CD4-positive, alpha-beta memory T cell (primary cell): ENCODE measurements at regions not wholly inside any gene's neighbourhood (a gene's known extent, or its start where the extent isn't known, plus 50 kb on each side); places are given as distances from the start of the nearest gene placed in this dataset.
"Not testable (repeated sequence)": the region's sequence is repeated elsewhere in the genome, so short reads cannot be mapped to it uniquely, and the experiment has no call there.

ENCODE experiments used
- CTCF ChIA-PET: fragments of 350-600 bp; sonication (Branson Sonifier 250); formaldehyde crosslinking; loops from one replicate; lab custom pipeline; 2021; ENCODE audit warnings: inconsistent platforms; ENCODE audit not compliant: partially characterized antibody; lab: Charles Lee
- POLR2A ChIA-PET: fragments of 350-600 bp; sonication (Branson Sonifier 250); formaldehyde crosslinking; loops from one replicate; lab custom pipeline; 2021; ENCODE audit not compliant: partially characterized antibody; lab: Charles Lee
- DNase-seq, 5 donors: peaks; one replicate each; pipeline versions ENCODE4 v3.0.0 to v3.0.0-alpha.2; 2020 to 2022; ENCODE audit warnings: mixed read lengths in 1 of 5
- H3K27ac ChIP-seq: one replicate; pipeline ENCODE4 v1.7.0; 2013; ENCODE audit warnings: low read depth, low read length
- H3K27me3 ChIP-seq: 2 replicates; pipeline ENCODE4 v1.7.0; 2013; ENCODE audit warnings: mild to moderate bottlenecking, low read length, moderate library complexity; ENCODE audit not compliant: insufficient read depth
- H3K36me3 ChIP-seq: 2 replicates; pipeline ENCODE4 v1.7.0; 2013; ENCODE audit warnings: mild to moderate bottlenecking, low read length, moderate library complexity; ENCODE audit not compliant: insufficient read depth
- H3K4me1 ChIP-seq: 2 replicates; pipeline ENCODE4 v1.7.0; 2013; ENCODE audit warnings: mild to moderate bottlenecking, low read length, moderate library complexity; ENCODE audit not compliant: insufficient read depth
- H3K4me3 ChIP-seq, 2 donors: one replicate each; pipeline ENCODE4 v1.7.0; 2013; ENCODE audit warnings: low read length in 2 of 2, mild to moderate bottlenecking in 1 of 2
- H3K9me3 ChIP-seq, 2 donors: one replicate each; pipeline ENCODE4 v1.7.0; 2013; ENCODE audit warnings: low read length in 2 of 2, control low read depth in 1 of 2; ENCODE audit not compliant: control insufficient read depth in 1 of 2
- H3K27ac Mint-ChIP-seq, 7 donors: one replicate each; pipeline ENCODE4 v1.8.0; 2020 to 2021; ENCODE audit warnings: mixed read lengths in 7 of 7, mild to moderate bottlenecking in 6 of 7, inconsistent platforms in 3 of 7, moderate library complexity in 3 of 7
- H3K27me3 Mint-ChIP-seq, 2 donors: one replicate each; pipeline ENCODE4 v1.8.0; 2020 to 2021; ENCODE audit warnings: mixed read lengths in 2 of 2
- H3K36me3 Mint-ChIP-seq, 2 donors: one replicate each; pipeline ENCODE4 v1.8.0; 2020 to 2021; ENCODE audit warnings: mixed read lengths in 2 of 2, inconsistent platforms in 1 of 2, mild to moderate bottlenecking in 1 of 2
- H3K4me1 Mint-ChIP-seq, 4 donors: one replicate each; pipeline ENCODE4 v1.8.0; 2020 to 2021; ENCODE audit warnings: mixed read lengths in 4 of 4, mild to moderate bottlenecking in 1 of 4
- H3K4me3 Mint-ChIP-seq, 8 donors: one replicate each; pipeline ENCODE4 v1.8.0; 2020 to 2021; ENCODE audit warnings: mixed read lengths in 8 of 8, mild to moderate bottlenecking in 7 of 8, moderate library complexity in 6 of 8, inconsistent platforms in 3 of 8
- H3K9me3 Mint-ChIP-seq, 8 donors: one replicate each; pipeline ENCODE4 v1.8.0; 2020 to 2021; ENCODE audit warnings: mixed read lengths in 8 of 8, mild to moderate bottlenecking in 5 of 8, inconsistent platforms in 3 of 8, moderate library complexity in 1 of 8
- intact Hi-C: fragments of 100-400 bp; cut with micrococcal nuclease; formaldehyde crosslinking; loops from one replicate; pipeline ENCODE4 v1.15.1; 2023

DNA sequence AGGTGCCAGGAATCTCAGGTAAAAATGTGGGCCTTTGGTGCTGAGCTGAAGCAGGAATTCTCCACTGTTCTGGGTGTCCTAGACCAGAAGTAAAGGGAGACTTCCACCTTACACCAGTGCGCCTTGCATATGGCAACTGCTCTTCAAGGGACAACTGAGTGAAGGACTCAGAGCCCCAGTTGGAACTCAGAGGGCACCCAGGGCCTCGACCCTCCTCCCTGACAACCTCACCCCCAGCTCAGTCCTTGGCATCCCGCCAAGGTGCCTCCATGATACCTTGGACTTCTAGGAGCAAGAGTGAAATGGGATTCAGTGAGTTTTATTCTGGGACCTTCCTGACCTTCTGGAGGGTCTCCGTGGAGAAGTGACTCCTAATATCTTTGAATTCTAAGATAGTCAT is 140.3 kb downstream of the GPCPD1 start:
- ChIA-PET POLR2A (no interaction called here), CTCF (no interaction called here)
- peaks cover 20 to 21% of the 10 kb centered on the region in 2 donors for H3K27me3 Mint-ChIP-seq
- H3K4me1 Mint-ChIP-seq = no peaks in the 10 kb centered on the region
- no peaks in the 10 kb centered on the region for H3K9me3 ChIP-seq
- no peaks in the 10 kb centered on the region for H3K36me3 ChIP-seq
- H3K36me3 Mint-ChIP-seq = no peaks in the 10 kb centered on the region
- H3K4me3 ChIP-seq = no peak overlapping the region
- H3K27ac Mint-ChIP-seq = no peak overlapping the region
- no peaks in the 10 kb centered on the region for H3K9me3 Mint-ChIP-seq
- intact Hi-C loops = no loop called here
- H3K4me3 Mint-ChIP-seq = no peak overlapping the region
- no peaks in the 10 kb centered on the region for H3K4me1 ChIP-seq
- H3K27ac ChIP-seq = no peak overlapping the region
- no peaks in the 10 kb centered on the region for H3K27me3 ChIP-seq
- no peak for DNase-seq

DNA sequence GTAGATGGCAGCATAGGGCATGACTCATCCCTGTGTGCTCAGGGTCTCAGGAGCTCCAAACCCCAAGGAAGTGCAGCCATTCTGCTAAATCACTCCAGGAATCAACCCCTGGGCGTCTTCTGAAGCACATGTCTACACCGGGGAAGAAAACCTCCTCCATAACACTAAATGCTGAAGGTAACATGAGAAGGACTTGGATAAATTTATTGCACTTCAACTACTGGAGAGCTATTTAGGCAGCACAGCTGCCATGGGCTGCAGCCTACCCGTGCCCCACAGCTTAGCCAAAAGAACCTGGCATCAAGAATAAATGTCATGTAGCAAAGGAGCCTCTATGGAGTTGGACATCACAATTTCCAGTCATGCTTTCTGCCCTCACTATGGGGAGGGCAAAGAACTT is 141.7 kb downstream of the GPCPD1 start:
- Histone ChIP-seq H3K36me3 (no peaks in the 10 kb centered on the region), H3K4me1 (no peaks in the 10 kb centered on the region), H3K9me3 (no peaks in the 10 kb centered on the region), H3K27ac (no peak overlapping the region), H3K4me3 (no peak overlapping the region), H3K27me3 (no peaks in the 10 kb centered on the region)
- H3K9me3 Mint-ChIP-seq = peaks cover 0 to 3% (median 0%) of the 10 kb centered on the region in 8 donors
- H3K36me3 Mint-ChIP-seq = no peaks in the 10 kb centered on the region
- H3K4me3 Mint-ChIP-seq = no peak overlapping the region
- CTCF ChIA-PET = no interaction called here
- POLR2A ChIA-PET = no interaction called here
- DNase-seq = no peak
- no peaks in the 10 kb centered on the region for H3K4me1 Mint-ChIP-seq
- H3K27me3 Mint-ChIP-seq = peaks cover 25 to 28% of the 10 kb centered on the region in 2 donors
- H3K27ac Mint-ChIP-seq = no peak overlapping the region
- intact Hi-C loops = no loop called here

DNA sequence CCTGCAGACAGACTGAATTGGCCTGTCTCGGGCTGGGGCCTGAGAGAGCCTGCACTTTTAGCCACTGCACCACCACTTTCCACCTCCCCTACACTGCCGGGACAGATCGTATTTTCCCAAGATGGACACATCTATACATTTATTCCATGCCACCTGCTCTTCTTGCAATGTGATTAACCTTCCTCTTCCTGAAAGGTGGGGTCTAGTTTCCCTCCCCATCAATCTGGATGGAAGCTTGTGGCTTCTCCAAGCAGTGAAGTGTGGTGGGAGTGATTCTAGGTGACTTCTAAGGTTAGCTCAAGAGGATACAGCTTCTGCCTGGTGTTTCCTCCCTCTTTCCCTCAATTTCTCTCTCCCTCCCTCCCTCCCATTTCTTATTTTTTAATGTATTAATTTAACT is 143.7 kb downstream of the GPCPD1 start:
- intact Hi-C loops = no loop called here
- Histone ChIP-seq H3K27me3 (no peaks in the 10 kb centered on the region), H3K4me3 (no peak overlapping the region), H3K4me1 (no peaks in the 10 kb centered on the region), H3K27ac (no peak overlapping the region), H3K9me3 (no peaks in the 10 kb centered on the region), H3K36me3 (no peaks in the 10 kb centered on the region)
- POLR2A ChIA-PET = no interaction called here
- Mint-ChIP-seq H3K9me3 (peaks cover 0 to 3% (median 0%) of the 10 kb centered on the region in 8 donors), H3K27me3 (peaks cover 28% of the 10 kb centered on the region in 2 donors), H3K27ac (no peak overlapping the region), H3K36me3 (no peaks in the 10 kb centered on the region), H3K4me1 (no peaks in the 10 kb centered on the region), H3K4me3 (no peak overlapping the region)
- CTCF ChIA-PET = no interaction called here
- no peak for DNase-seq

DNA sequence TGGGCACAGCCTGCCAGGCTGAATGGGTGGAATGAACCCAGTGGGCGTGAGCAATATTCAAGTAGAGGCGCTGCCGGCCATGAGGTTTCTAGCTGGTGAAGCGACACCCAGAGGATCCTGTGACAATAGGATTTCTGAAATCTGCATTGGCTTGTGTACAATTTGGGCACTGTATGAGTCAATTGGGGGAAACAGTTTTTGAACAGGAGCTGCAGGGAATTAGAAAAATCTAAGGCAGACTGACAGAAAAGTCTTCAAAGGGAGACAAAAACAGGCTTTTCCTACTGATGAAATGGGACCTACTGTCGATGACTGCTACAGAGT is 145.2 kb downstream of the GPCPD1 start:
- POLR2A ChIA-PET = no interaction called here
- Histone ChIP-seq H3K4me3 (no peak overlapping the region), H3K27ac (no peak overlapping the region), H3K36me3 (no peaks in the 10 kb centered on the region), H3K9me3 (no peaks in the 10 kb centered on the region), H3K27me3 (no peaks in the 10 kb centered on the region), H3K4me1 (no peaks in the 10 kb centered on the region)
- H3K36me3 Mint-ChIP-seq = no peaks in the 10 kb centered on the region
- intact Hi-C loops = no loop called here
- H3K27ac Mint-ChIP-seq = no peak overlapping the region
- H3K27me3 Mint-ChIP-seq = peaks cover 37 to 39% of the 10 kb centered on the region in 2 donors
- H3K4me1 Mint-ChIP-seq = no peaks in the 10 kb centered on the region
- no peak for DNase-seq
- H3K9me3 Mint-ChIP-seq = peaks cover 2 to 12% (median 6%) of the 10 kb centered on the region in 8 donors
- H3K4me3 Mint-ChIP-seq = no peak overlapping the region
- CTCF ChIA-PET = no interaction called here

DNA sequence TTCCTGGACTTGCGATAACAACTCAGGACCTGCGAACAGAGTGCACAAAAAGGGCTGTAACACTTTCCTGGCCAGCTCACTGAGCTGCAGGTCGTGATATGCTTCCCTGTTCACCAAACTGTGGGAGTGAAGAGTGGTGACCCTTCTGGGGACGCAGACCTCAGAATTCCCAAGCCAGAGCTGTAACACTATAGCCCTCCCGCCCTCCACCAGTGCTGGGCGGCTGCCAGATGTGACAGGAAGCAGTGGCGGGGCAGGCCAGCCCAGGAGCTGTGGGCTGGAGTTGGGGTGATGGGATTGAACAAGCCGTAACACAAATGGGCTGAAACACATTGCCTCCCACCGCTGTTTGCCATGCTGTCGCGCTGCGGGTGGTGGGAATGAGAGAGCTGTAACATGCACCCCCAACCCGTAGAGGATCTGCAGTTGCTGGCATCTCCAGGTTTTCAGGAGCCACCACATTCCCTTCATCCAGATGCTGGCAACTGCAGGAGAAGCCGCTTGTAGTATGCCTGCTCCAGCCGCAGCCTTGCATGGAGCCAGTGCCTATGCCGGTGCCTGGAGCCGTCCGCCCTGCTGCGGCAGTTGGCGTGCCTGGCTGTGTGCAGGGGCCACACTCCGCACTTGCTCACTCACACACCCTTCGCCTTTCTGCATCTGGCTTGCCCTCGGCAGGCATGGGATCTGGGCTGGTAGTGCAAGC is 145.8 kb downstream of the GPCPD1 start:
- ChIA-PET POLR2A (no interaction called here), CTCF (no interaction called here)
- H3K27ac ChIP-seq = no peak overlapping the region
- Mint-ChIP-seq H3K27ac (no peak overlapping the region), H3K27me3 (peaks cover 40 to 42% of the 10 kb centered on the region in 2 donors), H3K36me3 (no peaks in the 10 kb centered on the region), H3K9me3 (peaks cover 6 to 17% (median 10%) of the 10 kb centered on the region in 8 donors), H3K4me3 (no peak overlapping the region), H3K4me1 (no peaks in the 10 kb centered on the region)
- intact Hi-C loops = no loop called here
- no peaks in the 10 kb centered on the region for H3K27me3 ChIP-seq
- no peaks in the 10 kb centered on the region for H3K4me1 ChIP-seq
- H3K4me3 ChIP-seq = no peak overlapping the region
- no peak for DNase-seq
- no peaks in the 10 kb centered on the region for H3K9me3 ChIP-seq
- no peaks in the 10 kb centered on the region for H3K36me3 ChIP-seq

DNA sequence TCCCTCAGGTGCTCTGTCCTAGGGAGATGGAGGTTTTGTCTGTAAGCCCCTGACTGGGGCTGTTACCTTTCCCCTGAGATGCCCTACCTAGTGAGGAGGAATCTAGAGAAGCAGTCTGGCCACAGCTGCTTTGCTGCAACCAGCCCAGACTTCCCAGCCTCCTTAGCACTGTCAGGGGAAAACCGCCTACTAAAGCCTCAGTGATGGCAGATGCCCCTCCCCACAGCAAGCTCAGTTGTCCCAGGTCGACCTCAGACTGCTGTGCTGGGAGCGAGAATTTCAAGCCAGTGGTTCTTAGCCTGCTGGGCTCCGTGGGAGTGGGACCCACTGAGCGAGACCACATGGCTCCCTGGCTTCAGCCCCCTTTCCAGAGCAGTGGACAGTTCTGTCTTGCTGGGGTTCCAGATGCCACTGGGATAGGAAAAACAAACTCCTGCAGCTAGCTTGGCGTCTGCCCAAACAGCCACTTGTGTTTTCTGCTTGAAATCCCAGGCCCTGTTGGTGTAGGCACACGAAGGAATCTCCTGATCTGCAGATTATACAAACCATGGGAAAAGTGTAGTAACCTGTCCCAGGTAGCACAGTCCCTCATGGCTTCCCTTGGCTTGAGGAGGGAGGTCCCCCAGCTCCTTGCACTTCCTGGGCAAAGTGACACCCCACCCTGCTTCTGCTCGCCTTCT is 146.4 kb upstream of the PROKR2 start:
- peaks cover 31 to 37% of the 10 kb centered on the region in 2 donors for H3K27me3 Mint-ChIP-seq
- no peaks in the 10 kb centered on the region for H3K36me3 Mint-ChIP-seq
- ChIA-PET POLR2A (no interaction called here), CTCF (no interaction called here)
- Histone ChIP-seq H3K27ac (no peak overlapping the region), H3K36me3 (no peaks in the 10 kb centered on the region), H3K27me3 (no peaks in the 10 kb centered on the region), H3K4me1 (no peaks in the 10 kb centered on the region), H3K4me3 (no peak overlapping the region), H3K9me3 (no peaks in the 10 kb centered on the region)
- no peak overlapping the region for H3K27ac Mint-ChIP-seq
- peaks cover 10 to 24% (median 13%) of the 10 kb centered on the region in 8 donors for H3K9me3 Mint-ChIP-seq
- no peaks in the 10 kb centered on the region for H3K4me1 Mint-ChIP-seq
- H3K4me3 Mint-ChIP-seq = no peak overlapping the region
- no peak for DNase-seq
- intact Hi-C loops = no loop called here

DNA sequence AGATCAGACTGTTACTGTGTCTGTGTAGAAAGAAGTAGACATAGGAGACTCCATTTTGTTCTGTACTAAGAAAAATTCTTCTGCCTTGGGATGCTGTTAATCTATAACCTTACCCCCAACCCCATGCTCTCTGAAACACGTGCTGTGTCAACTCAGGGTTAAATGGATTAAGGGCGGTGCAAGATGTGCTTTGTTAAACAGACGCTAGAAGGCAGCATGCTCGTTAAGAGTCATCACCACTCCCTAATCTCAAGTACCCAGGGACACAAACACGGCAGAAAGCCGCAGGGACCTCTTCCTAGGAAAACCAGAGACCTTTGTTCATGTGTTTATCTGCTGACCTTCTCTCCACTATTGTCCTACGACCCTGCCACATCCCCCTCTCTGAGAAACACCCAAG is 137.0 kb upstream of the PROKR2 start:
- H3K27me3 ChIP-seq, H3K4me1 ChIP-seq, H3K27me3 Mint-ChIP-seq, intact Hi-C loops, H3K4me3 Mint-ChIP-seq, H3K27ac ChIP-seq, H3K4me3 ChIP-seq, H3K4me1 Mint-ChIP-seq, H3K36me3 ChIP-seq, H3K9me3 Mint-ChIP-seq, H3K27ac Mint-ChIP-seq, H3K36me3 Mint-ChIP-seq, CTCF ChIA-PET, DNase-seq, POLR2A ChIA-PET, H3K9me3 ChIP-seq: not testable (repeated sequence)
